ENCODE measurements at regions not wholly inside any gene's neighbourhood (a gene's known extent, or its start where the extent isn't known, plus 50 kb on each side); places are given as distances from the start of the nearest gene placed in this dataset.
"Not testable (repeated sequence)": the region's sequence is repeated elsewhere in the genome, so short reads cannot be mapped to it uniquely, and the experiment has no call there.

DNA sequence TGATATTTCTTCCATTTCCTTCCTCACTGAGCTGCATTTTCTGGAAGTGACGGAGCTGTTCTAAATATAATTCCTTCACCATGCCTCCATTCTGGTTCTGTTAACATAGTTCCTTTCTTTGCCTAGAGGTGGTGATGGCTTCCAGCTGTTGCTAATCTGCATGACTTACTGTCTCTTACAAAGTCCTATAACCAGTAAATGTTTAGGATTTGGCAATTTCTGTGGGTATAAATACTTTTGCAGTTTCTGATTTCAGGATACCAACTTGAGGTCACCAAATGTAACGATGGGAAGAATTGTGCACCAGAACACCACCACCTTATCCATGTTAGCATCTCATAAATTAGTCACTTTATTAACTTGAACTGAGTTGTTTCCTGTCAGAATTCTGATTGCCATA lies 101.7 kb upstream of the FN1 start:
- no peak for DNase-seq (ENCODE audit: low read depth in 2 of 2)

DNA sequence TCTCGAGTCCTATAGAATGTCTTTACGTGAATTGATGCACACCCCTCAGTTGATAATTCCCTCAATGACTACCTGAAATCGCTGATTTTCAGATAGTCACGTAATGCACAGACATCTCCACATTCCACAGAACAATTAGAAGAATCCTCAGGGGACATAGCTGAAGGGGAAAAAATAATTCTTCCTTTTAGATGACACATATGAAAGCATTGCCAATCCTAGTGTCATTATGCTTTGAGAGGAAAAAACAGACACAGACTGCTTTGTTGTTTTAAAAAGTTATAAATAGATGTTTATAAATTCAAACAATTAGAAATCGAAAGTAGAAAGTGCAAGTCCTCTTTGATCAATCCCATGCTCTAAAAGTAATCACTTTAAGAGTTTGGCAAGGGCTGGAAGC lies 100.6 kb upstream of the FN1 start:
- no peak for DNase-seq (ENCODE audit: low read depth in 2 of 2)

DNA sequence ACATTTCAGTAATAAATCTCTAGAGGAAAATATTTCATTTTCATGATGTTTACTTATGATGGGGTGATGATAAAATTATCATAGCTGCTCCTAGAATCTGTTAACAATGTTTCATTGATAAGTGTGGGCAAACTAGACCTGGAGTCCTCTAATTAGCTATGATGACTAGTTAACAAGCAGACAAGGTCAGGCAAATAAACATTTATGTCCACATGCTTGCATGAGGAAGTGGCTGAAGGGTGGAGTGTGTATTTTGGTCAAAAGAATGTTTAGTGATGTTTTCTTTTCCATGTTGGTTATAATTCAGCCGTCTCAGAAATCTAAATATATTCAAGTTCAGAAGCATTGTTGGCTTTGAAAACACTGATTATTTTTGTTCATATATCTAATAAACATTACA lies 99.9 kb upstream of the FN1 start:
- DNase-seq (ENCODE audit: low read depth in 2 of 2): no peak

GRCh38 chr2:215535125-215535668 lies 99.3 kb upstream of the FN1 start:
- no peak for DNase-seq (ENCODE audit: low read depth in 2 of 2)

DNA sequence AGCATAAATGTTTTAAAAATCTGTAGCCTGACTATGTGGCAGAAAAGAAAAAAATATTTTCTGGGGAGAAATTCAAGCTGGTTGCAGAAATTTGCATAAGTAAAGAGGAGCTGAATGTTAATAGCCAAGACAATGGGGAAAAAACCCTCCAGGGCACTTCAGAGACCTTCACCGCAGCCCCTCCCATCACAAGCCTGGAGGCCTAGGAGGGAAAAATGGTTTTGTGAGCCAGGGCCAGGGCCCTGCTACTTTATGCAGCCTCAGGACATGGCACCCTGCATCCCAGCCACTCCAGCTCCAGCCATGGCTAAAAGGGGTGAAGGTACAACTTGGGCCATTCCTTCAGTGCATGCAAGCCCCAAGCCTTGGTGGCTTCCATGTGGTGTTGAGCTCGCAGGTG lies 97.8 kb upstream of the FN1 start:
- DNase-seq (ENCODE audit: low read depth in 2 of 2): not testable (repeated sequence)

GRCh38 chr2:215532844-215533243 lies 97.0 kb upstream of the FN1 start:
- no peak for DNase-seq (ENCODE audit: low read depth in 2 of 2)

- DNase-seq (ENCODE audit: low read depth in 2 of 2): no peak
Measured at GRCh38 chr2:215531284-215531683, 95.4 kb upstream of the FN1 start.

- no peak for DNase-seq (ENCODE audit: low read depth in 2 of 2)
Measured at GRCh38 chr2:215530191-215530968, 94.5 kb upstream of the FN1 start.

DNA sequence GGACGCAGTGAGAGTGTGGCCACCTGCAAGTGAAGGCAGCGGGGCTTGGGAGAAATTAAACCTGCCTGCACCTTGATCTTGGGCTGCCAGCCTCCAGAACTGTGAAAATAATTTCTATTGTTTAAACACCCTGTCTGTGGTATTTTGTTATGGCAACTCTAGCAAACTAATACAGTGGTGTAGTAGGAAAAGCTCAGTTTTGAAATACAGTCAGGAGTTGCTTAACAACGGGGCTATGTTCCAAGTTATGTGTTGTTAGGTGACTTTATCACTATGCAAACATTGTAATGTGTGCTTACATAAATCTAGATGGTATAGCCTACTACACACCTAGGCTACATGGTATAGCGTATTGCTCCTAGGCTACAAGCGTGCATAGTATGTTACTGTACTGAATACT lies 93.4 kb upstream of the FN1 start:
- DNase-seq (ENCODE audit: low read depth in 2 of 2): no peak

- DNase-seq (ENCODE audit: low read depth in 2 of 2): no peak
Measured at GRCh38 chr2:215528555-215528954, 92.7 kb upstream of the FN1 start.

DNA sequence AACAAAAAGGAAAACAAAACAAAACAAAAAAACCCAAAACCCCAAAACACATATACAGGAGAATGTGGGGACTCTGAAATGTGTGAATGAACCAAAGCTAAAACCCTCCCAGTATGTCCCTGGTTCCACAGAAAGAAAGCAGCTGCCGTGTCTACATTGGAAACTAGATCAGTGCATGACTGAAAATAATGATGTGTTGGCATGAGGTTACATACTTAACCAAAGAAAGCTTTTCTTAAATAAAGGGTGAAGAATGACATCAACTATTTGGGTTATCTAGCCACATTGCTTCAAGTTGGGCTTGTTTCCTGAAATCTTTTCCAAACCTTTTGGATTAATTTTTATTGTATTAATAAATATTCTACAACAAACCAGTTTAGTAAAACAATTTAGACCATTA lies 91.9 kb upstream of the FN1 start:
- DNase-seq (ENCODE audit: low read depth in 2 of 2): no peak

DNA sequence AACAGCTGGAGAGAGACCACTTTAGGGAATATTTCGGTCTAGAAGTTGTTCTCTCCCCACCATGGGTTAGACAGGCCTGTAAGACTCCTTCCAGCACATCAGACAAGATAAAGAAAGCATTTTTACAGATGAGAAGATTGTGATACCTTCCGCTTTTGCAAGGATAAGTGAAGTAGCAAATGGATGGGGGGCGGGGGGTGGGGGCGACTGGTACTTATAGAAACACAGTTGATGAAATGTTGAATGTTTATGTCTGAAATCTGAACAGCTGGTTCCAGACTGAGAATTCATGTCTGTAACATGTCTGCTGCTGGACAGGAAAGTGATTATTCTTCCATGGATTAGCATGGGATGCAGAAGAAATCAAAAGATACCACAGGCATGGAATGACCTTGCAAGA lies 90.5 kb upstream of the FN1 start:
- DNase-seq (ENCODE audit: low read depth in 2 of 2): no peak

DNA sequence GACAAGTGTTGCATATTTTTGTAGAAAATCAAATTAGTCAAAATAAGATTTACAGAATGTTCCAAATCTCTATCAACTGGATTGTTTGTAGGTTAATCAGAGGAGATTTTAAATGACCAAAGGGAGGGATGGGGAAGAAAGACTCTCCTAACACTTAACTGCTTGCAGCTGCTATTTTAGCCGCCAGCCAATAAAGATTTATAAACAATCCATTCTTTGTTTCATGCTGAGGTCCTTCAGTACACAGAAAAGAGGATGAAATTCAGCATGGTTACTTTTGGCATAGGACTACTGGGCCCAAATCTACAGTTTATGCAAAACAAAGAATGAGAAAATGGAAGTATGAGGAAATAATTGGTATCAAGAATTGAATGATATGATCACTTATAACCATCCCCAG lies 86.4 kb upstream of the FN1 start:
- DNase-seq (ENCODE audit: low read depth in 2 of 2): no peak

DNA sequence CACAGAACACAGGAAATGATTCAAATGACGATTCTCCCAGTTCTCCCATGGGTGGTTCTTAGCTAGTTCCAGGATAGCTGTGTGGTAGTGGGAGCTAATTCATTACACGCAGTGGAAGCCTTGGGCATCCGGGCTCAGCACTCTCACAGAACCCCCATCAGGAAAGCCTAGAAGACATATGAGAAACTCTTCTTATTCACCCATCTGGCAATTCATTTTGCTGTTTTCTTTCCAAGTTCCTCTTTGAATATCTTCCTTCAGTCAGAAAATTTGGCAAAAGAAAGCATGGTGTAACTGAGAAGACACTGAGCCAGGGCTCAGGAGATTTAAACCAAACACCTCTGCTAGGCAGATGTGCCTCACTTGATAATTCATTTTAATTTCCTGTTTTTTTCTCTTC lies 85.2 kb upstream of the FN1 start:
- DNase-seq (ENCODE audit: low read depth in 2 of 2): no peak

DNA sequence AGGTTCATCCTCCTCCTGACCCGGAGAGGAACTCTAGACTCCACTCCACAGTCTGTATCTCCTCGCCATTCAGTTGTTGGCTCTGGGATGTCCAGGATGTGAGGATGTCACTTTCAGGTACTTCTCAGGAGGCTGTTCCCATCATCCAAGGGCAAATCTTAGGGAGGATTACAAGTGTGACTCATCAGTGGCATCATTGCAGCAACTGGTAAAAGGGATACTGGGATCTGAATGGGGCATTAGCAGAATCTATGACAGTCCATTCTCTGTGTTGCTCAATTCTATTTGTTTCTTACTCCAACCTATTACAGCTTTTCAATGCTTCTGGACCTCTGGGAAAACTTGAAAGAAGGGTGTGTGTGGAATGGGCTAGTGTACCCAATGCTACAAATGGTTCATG lies 81.5 kb upstream of the FN1 start:
- DNase-seq (ENCODE audit: low read depth in 2 of 2): no peak

DNA sequence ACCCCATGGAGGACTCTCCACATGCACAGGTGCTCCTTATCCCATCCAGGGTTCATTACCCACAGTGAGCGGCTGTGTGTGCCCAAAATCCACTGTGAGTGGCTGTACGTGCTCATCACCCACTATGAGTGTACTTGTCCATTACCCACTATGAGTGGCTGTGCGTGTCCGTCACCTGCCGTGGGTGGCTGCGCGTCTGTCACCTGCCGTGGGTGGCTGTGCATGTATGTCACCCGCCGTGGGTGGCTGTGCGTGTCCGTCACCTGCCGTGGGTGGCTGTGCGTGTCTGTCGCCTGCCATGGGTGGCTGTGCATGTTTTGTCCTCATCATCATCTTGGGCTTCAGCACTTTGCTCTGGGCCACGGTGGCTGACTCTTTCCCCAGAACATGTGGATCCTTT lies 78.6 kb upstream of the FN1 start:
- DNase-seq (ENCODE audit: low read depth in 2 of 2): no peak

- no peak for DNase-seq (ENCODE audit: low read depth in 2 of 2)
Measured at GRCh38 chr2:215511454-215512346, 75.8 kb upstream of the FN1 start.

DNA sequence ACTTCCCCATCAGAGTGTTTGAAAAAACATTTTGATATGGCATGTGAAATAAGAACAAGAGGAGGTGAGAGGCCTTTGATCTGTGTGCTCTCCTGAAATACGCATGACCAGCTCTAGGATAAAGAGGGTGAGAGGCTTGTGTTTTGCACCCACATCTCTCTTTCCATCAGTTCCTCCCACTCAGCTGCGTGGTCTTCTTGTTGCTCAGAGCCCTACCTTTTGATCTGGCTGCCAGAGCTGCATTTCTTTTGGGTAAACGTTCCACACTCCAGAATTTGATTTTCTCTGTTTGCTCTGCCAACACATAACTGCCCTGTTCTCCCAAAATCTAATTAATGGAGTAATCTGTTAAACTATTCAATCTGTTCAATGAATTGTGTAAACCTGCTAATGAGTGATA lies 72.0 kb upstream of the FN1 start:
- DNase-seq (ENCODE audit: low read depth in 2 of 2): no peak

DNA sequence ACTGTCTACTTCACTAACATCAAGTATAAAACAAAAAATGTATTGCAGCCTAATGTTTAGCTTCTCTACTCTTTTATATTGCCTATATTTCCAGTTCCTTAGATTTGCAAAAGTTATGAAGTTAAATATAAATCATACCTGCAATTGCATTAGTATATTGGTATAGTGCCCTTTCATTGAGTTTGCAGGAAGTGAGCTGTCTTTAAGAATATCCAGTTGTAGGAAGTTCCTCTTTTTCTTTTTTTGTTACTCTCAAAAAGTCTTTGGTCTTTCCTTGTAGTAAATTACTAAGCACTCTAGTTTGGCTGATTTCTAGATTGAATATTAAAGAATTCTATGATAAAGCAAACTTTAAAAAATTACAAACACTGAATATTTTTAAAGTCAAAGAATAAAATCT lies 71.3 kb upstream of the FN1 start:
- no peak for DNase-seq (ENCODE audit: low read depth in 2 of 2)

DNA sequence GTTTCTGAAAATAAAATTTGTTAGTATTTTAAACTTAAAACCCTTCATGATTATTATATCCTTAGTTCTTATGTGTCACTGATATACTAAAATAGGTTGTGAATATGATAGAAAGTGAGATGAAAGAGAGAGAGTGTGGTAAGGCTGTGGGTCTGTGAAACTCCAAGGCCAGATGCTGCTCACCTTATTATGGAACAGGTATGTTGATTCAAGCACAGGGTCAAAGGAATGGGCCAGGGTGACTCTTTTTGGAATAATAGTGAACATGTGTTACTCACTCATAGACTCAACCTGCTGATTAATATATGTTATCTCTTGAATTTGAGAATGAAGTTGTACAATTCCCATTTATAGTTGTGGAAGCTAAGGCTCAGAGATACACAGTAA lies 70.7 kb upstream of the FN1 start:
- DNase-seq (ENCODE audit: low read depth in 2 of 2): no peak

DNA sequence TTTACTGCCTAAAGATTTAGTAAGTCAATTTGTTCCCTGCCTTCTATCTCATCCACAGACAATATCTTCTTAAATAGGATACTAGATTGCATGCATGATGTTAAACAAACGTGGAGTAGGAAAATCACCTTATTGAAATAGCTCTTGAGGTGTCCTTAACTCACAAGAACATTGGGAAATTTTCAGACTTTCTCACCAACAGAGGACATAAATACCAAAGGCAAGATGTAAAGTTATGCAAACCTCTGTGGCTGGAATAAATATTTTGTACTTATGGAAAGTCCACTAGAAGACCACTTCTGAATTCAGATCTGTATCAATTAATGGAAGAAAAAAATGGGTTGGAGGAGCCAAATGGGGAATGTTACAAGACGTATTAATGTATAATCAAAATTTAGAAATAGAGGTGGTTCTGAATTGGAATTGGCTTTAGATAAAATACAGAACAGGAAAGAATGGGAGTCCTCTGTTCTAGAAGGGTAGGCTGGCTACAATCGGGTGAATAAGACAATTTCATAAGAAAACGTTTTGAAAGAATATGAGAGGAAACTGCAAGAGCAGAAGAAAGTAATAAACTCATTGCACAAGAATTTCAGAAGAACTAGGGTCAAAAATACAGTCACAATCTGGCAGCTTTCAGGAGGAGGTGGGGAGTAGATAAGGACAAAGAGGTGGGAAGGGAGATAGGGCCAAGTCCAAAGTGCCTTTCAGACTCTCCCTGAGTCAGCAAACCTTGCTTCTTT lies 69.3 kb upstream of the FN1 start:
- DNase-seq (ENCODE audit: low read depth in 2 of 2): no peak

GRCh38 chr2:215504547-215504946 lies 68.7 kb upstream of the FN1 start:
- no peak for DNase-seq (ENCODE audit: low read depth in 2 of 2)

Measured in stimulated activated CD8-positive, alpha-beta memory T cell treated with anti-CD3 and anti-CD28 coated beads, Interleukin-2, amount 100 ng/mL, for 1 hour (primary cell).